Mucosa of descending colon (tissue), 3 donors: ENCODE measurements at regions not wholly inside any gene's neighbourhood (a gene's known extent, or its start where the extent isn't known, plus 50 kb on each side); places are given as distances from the start of the nearest gene placed in this dataset.

Source experiments
- ATAC-seq: fragments of 200-7000 bp; cut with Tn5 transposase; one replicate; pipeline ENCODE4 v1.9.1; 2020; ENCODE audit warnings: mild to moderate bottlenecking, moderate library complexity
- DNase-seq, 3 donors: peaks; one replicate each; pipeline ENCODE4 v3.0.0-alpha.2; 2020
- H3K36me3 ChIP-seq: fragments of 200-600 bp; one replicate; pipeline ENCODE4 v1.8.0; 2021; ENCODE audit warnings: low read depth, mild to moderate bottlenecking
- H3K4me1 ChIP-seq: fragments of 200-600 bp; one replicate; pipeline ENCODE4 v1.8.0; 2021; ENCODE audit warnings: low read depth, mild to moderate bottlenecking
- H3K4me3 ChIP-seq: fragments of 200-600 bp; one replicate; pipeline ENCODE4 v1.8.0; 2021; ENCODE audit warnings: mild to moderate bottlenecking
- H3K9me3 ChIP-seq: fragments of 200-600 bp; one replicate; pipeline ENCODE4 v1.8.0; 2021; ENCODE audit warnings: mild to moderate bottlenecking
- intact Hi-C, 2 donors: fragments of 100-400 bp; cut with DNase I in 1 of 2; cut with micrococcal nuclease in 1 of 2; formaldehyde crosslinking; loops; one replicate each; pipeline versions ENCODE4 v1.11.0 to v1.11.1; 2022; cut with DNase I, micrococcal nuclease
- TF ChIP-seq, protein P1 (sequence below): fragments of 200-600 bp; IDR thresholded peaks from one replicate; pipeline ENCODE4 v1.8.0; 2022; ENCODE audit warnings: antibody characterized with exemption, mild to moderate bottlenecking
- donor health status: DM: no; HTN: no; CAD: no; lungs with moderate emphysema.
- donor health status: DM: no; HTN: no; CAD: no.
- donor health status: DM: no; HTN: yes; CAD: no.

DNA sequence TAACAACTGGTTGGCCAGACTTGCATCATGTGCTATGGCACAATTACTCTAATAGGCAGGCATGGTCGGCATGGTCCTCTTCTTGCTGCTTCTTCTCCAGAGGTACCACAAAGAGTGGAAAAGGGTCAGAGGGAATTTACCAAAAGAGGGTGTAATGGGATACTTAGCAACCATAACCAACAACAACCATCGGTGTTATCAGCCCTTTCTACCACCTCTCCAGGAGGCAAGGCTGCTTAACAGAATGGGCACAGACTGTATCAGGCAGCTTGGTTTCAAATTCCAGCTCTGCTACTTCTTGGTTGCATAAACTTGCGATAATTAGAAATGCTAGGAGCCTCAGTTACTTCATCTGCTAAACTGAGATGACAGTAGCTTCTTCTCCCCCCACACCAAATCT lies 284.6 kb upstream of the CRBN start:
- ATAC-seq (no peak), DNase-seq (no peak)
- intact Hi-C loops: no loop called here
- Histone ChIP-seq H3K9me3 (no peaks in the 10 kb centered on the region), H3K36me3 (no peaks in the 10 kb centered on the region), H3K4me3 (no peak overlapping the region), H3K4me1 (no peaks in the 10 kb centered on the region)
- TF ChIP-seq, protein P1, sequence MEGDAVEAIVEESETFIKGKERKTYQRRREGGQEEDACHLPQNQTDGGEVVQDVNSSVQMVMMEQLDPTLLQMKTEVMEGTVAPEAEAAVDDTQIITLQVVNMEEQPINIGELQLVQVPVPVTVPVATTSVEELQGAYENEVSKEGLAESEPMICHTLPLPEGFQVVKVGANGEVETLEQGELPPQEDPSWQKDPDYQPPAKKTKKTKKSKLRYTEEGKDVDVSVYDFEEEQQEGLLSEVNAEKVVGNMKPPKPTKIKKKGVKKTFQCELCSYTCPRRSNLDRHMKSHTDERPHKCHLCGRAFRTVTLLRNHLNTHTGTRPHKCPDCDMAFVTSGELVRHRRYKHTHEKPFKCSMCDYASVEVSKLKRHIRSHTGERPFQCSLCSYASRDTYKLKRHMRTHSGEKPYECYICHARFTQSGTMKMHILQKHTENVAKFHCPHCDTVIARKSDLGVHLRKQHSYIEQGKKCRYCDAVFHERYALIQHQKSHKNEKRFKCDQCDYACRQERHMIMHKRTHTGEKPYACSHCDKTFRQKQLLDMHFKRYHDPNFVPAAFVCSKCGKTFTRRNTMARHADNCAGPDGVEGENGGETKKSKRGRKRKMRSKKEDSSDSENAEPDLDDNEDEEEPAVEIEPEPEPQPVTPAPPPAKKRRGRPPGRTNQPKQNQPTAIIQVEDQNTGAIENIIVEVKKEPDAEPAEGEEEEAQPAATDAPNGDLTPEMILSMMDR: no peak

DNA sequence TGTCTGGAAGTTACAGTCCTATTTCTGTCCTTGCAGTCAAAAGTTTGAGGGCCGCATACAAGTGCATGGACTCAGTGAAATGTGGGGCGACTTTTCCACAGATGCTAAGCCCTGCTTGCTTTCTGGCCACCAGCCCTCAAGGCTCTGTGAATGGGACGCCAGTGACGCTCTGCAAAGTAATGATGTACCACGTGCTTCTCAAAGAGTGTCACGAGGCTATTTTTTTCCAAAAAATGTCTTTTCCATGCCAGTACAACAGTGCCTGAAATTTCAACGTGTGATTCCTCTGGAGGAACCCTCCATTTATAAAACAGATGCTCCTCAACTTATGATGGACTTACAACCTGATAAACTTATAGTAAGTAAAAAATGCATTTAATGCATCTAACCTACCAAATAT lies 281.8 kb upstream of the CRBN start:
- ATAC-seq (no peak), DNase-seq (no peak)
- H3K9me3 ChIP-seq: no peaks in the 10 kb centered on the region
- no peaks in the 10 kb centered on the region for H3K36me3 ChIP-seq
- TF ChIP-seq, protein P1: no peak
- H3K4me3 ChIP-seq: no peak overlapping the region
- intact Hi-C loops: no loop called here
- H3K4me1 ChIP-seq: no peaks in the 10 kb centered on the region

DNA sequence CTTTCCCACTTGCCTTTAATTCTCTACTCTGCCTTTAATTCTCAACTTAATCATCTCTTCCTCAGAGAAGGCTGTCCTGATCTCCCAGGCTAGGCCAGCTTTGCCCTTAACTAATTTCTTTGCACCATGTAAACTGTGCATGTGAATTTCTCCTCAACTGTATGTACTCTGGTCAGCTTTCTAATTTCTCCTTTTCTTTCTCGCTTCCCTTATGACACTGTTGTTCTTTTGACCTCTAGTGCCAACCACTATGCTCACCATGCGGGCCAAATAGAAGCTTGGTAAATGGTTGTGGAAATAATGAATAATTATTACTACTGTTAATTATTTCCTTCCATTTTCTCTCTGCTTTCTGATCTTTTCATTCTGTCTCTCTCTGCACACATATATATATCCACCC lies 269.0 kb upstream of the CRBN start:
- H3K9me3 ChIP-seq: no peaks in the 10 kb centered on the region
- no peaks in the 10 kb centered on the region for H3K4me1 ChIP-seq
- intact Hi-C loops: no loop called here
- DNase-seq (no peak), ATAC-seq (no peak)
- H3K36me3 ChIP-seq: no peaks in the 10 kb centered on the region
- H3K4me3 ChIP-seq: no peak overlapping the region
- TF ChIP-seq, protein P1: no peak

DNA sequence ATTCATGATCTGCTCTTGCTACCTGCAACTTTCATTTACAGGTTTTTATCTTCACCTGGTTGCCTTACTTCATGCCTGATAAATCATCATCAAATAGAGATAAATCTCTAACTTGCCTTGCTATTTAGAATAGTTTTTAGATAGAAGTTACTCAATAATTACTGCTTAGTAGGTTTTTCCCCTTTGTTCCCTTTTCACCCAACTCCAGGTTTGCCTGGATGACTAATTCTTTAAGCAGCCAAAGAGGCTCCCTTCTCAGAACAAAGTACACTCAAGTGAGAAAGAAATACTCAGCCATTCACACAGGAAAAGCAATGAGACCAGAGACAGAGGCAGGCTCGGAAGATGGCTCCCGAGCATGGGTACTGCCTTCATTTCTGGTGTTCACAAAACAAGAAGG lies 268.1 kb upstream of the CRBN start:
- TF ChIP-seq, protein P1: no peak
- no peaks in the 10 kb centered on the region for H3K36me3 ChIP-seq
- no peaks in the 10 kb centered on the region for H3K4me1 ChIP-seq
- intact Hi-C loops: no loop called here
- no peaks in the 10 kb centered on the region for H3K9me3 ChIP-seq
- H3K4me3 ChIP-seq: no peak overlapping the region
- no peak for DNase-seq
- ATAC-seq: no peak

DNA sequence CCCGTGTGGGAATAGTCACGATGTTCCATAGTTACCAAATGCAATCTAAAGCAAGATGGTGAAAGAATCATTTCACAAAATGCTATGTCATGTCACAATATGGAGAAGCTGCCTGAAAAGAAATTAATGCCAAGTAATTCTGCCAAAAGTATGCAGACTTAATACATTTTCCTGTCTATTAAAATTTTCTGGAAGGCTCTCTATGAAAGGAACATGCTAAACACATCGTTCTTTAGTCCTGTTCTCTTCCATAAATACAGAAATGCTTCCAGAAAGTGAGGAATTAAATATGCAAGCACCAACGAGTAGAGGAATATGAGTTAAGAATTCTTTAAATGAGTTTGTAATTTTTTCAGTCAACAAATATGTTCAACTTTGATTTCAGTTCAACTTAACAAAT lies 266.8 kb upstream of the CRBN start:
- DNase-seq: no peak
- no peaks in the 10 kb centered on the region for H3K9me3 ChIP-seq
- ATAC-seq: no peak
- TF ChIP-seq, protein P1: no peak
- no peak overlapping the region for H3K4me3 ChIP-seq
- H3K36me3 ChIP-seq: no peaks in the 10 kb centered on the region
- intact Hi-C loops: no loop called here
- no peaks in the 10 kb centered on the region for H3K4me1 ChIP-seq

DNA sequence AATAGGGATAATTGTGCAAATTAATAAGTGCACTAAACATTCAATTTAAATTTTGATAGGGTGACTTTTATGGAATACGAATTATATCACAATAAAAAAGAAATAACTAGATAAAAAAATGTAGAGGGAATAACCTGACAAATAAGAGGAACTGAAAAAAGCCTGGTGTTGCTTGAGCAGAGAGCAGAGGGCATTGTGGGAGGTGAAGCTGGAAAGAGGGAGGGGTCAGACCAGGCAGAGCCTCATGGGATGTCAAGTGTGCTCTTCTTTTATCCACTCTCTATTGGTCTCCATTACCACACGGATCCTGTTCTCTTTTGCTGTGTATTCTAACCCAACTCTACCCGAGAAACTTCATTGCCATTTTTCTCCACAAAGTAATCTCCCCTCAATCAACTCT lies 264.0 kb upstream of the CRBN start:
- Histone ChIP-seq H3K36me3 (no peaks in the 10 kb centered on the region), H3K4me3 (no peak overlapping the region), H3K9me3 (no peaks in the 10 kb centered on the region), H3K4me1 (no peaks in the 10 kb centered on the region)
- intact Hi-C loops: no loop called here
- ATAC-seq (no peak), DNase-seq (no peak)
- TF ChIP-seq, protein P1: no peak
